H1 (cell line): ENCODE measurements at regions not wholly inside any gene's neighbourhood (a gene's known extent, or its start where the extent isn't known, plus 50 kb on each side); places are given as distances from the start of the nearest gene placed in this dataset.

Experiments
- ASH2L ChIP-seq: fragments of 200-600, 300-600 bp; sonication (generic); IDR thresholded peaks from one replicate; pipeline ENCODE4 v1.7.1; 2017; ENCODE audit warnings: low read length
- CEBPB ChIP-seq: IDR thresholded peaks from 2 replicates; pipeline ENCODE4 v1.6.1; 2012; ENCODE audit warnings: low read depth, low read length
- CHD2 ChIP-seq: IDR thresholded peaks from 2 replicates; pipeline ENCODE4 v1.6.1; 2012; ENCODE audit warnings: low read length, improper control_type of control experiment
- EP300 ChIP-seq, 2 experiments: IDR thresholded peaks; 1 replicate in 1 of 2; 2 replicates in 1 of 2; pipeline ENCODE4 v1.6.1; 2011 to 2012; ENCODE audit warnings: low read depth in 2 of 2, low read length in 2 of 2, mild to moderate bottlenecking in 2 of 2, borderline replicate concordance in 1 of 2, inconsistent platforms in 1 of 2, moderate library complexity in 1 of 2
- EZH2 ChIP-seq: fragments of 200-600 bp; sonication (generic); IDR thresholded peaks from 2 replicates; pipeline ENCODE4 v1.7.1; 2012; ENCODE audit warnings: low read depth, mild to moderate bottlenecking, moderate library complexity, low read length, inconsistent platforms; ENCODE audit not compliant: severe bottlenecking
- FOSL1 ChIP-seq: IDR thresholded peaks from 2 replicates; pipeline ENCODE4 v1.6.1; 2011; ENCODE audit warnings: mild to moderate bottlenecking, low read depth, low read length, moderate library complexity; ENCODE audit not compliant: insufficient read depth
- GABPA ChIP-seq: IDR thresholded peaks from 2 replicates; pipeline ENCODE4 v1.6.1; 2011; ENCODE audit warnings: mild to moderate bottlenecking, low read length, moderate library complexity, borderline replicate concordance; ENCODE audit not compliant: insufficient read depth
- PHF8 ChIP-seq: fragments of 200-600 bp; sonication (generic); conservative IDR thresholded peaks from 2 replicates; pipeline ENCODE4 v1.7.1; 2012; ENCODE audit warnings: low read depth, mild to moderate bottlenecking, inconsistent platforms, low read length, moderate library complexity
- POLR2A ChIP-seq, 2 experiments: IDR thresholded peaks; 1 replicate in 1 of 2; 2 replicates in 1 of 2; pipeline ENCODE4 v1.6.1; 2011; ENCODE audit warnings: low read depth in 2 of 2, low read length in 2 of 2, mild to moderate bottlenecking in 2 of 2; ENCODE audit errors: control extremely low read depth in 1 of 2
- POLR2AphosphoS5 ChIP-seq: IDR thresholded peaks from 2 replicates; pipeline ENCODE4 v1.6.1; 2011; ENCODE audit warnings: low read depth, low read length
- TEAD4 ChIP-seq: IDR thresholded peaks from 2 replicates; pipeline ENCODE4 v1.6.1; 2012; ENCODE audit warnings: low read depth, low read length, inconsistent platforms, mixed read lengths

DNA sequence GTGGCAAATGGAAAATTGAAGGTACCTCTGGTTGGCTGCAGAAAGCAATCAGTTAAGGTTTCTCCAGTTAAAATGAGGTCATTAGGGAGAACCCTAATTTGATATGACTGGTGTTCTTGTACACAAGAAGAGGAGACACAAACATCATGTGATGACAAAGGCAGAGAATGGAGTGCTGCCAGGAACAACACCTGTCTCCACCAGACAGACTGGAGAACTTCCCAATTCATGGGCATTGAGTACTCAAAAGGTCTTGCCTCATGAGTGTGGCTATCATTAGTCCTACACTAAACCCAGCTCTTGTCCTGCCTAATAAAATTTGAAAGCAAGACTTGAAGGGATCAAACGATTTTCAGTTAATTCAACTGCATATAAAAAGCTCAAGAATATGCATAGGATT, 152.6 kb downstream of the PTPN20 start:
- no peak for TF ChIP-seq GABPA
- TF ChIP-seq PHF8: no peak
- TF ChIP-seq POLR2AphosphoS5: no peak
- no peak for TF ChIP-seq CEBPB
- TF ChIP-seq ASH2L: no peak
- no peak for TF ChIP-seq EP300 (IDR thresholded peaks at IDR 0.05; ENCODE audit: borderline replicate concordance in 1 of 2, low read depth in 2 of 2, low read length in 2 of 2)
- TF ChIP-seq EZH2: no peak
- TF ChIP-seq TEAD4: no peak
- TF ChIP-seq CHD2: no peak
- TF ChIP-seq FOSL1: no peak
- no peak for TF ChIP-seq POLR2A (IDR thresholded peaks at IDR 0.05; ENCODE audit: control extremely low read depth in 1 of 2, low read depth in 2 of 2, low read length in 2 of 2)
